ENCODE measurements at regions not wholly inside any gene's neighbourhood (a gene's known extent, or its start where the extent isn't known, plus 50 kb on each side); places are given as distances from the start of the nearest gene placed in this dataset.

- TF ChIP-seq CEBPB (tag; IDR thresholded peaks at IDR 0.05) (no peak), POLR2AphosphoS5 (IDR thresholded peaks at IDR 0.05; ENCODE audit: control insufficient read depth, insufficient read depth, low read depth, low read length) (no peak)
These were observed 73.7 kb downstream of the SPATA31D1 start for GRCh38 chr9:82062245-82062644.

All from K562 (cell line).